Activated T-helper 1 cell treated with anti-CD3 and anti-CD28 coated beads, Interleukin-2, amount 50 U/mL, for 16 hours (primary cell): ENCODE measurements at regions not wholly inside any gene's neighbourhood (a gene's known extent, or its start where the extent isn't known, plus 50 kb on each side); places are given as distances from the start of the nearest gene placed in this dataset.

Experiments used
- DNase-seq, 2 donors: peaks; one replicate each; pipeline ENCODE4 v3.0.0-alpha.2; 2020; ENCODE audit warnings: low read depth in 1 of 2, low spot score in 1 of 2

DNA sequence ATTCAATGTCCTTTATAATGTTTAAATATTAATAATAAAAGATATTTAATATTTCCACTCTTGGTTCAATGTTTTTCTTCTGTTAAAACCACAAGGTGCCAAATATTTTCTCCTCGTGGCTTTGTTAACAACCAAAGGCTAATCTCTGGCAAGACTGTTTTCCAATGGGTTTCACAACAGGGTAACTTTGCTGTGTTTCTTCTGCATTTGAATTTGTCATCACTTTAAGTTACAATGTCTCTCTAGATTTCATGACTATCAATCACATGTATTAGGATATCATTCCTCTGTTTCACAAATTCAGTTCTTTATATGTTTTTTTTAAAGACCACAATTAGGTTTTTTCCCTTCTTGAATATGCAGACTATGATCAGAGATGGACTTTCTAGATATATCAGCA lies 469.8 kb upstream of the ACVR2A start:
- DNase-seq = no peak

DNA sequence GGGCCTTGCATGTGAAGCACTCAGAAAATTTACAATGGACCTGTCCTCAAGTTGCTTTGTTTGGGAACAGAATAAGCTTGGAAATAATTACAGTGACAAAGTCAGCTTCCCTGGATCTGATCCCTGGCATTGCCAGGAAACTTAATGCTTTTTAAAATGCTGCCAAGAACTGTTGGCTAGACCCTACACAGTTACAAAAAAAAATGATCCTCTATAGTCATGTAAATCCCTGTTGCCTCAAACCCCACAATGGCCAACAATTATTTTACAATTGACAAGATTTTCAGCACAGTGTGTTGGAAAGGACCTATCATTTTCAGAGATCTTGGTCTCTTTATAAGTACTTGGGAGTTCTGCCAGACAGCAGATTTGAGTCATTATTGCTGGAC lies 470.4 kb upstream of the ACVR2A start:
- DNase-seq = no peak

DNA sequence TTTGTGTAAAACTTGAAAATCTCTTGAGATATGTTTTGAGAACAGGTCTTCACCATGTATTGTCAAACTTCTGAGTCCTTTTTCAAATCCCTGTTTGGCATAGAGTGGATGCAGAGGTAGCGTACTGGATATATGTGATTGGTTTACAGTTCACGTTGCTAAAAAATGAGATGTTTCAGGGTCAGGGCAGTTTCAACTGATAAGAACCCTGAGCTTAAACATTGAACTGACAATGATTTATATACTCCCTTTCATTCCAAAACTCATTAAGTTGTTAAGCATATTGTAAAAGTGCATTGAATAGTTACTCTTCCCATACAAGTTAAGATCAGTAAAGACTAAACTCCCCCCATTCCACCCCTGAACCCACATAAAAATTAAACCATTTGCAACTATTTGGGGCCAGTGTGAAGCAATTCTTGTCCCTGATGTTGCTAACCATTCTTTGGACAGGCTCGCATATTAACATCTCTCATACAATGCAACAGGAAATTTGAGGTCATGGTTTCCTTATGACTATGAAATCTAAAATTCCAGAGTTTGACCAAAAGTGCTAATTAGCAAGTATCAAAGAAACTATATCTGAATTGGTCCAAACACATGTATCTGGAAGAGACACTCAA lies 470.9 kb upstream of the ACVR2A start:
- no peak for DNase-seq

DNA sequence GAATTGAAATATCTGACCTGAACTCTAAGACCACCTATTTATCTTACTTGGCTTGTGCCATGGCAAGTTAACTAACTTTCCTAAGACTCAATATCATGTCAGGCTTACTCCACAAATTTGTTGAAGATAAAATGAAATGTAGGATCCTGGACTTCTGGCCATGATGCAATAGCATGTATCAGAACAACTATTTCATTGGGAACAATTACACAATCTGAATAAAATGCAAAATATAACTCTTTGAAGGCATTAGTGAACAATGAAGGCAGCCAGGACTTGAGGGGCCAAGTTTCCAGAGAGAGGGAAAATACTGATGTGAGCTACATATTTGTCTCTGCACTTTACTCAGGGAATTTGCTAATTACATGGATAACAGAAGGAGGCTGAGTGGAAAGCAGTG lies 476.5 kb upstream of the ACVR2A start:
- DNase-seq = no peak

DNA sequence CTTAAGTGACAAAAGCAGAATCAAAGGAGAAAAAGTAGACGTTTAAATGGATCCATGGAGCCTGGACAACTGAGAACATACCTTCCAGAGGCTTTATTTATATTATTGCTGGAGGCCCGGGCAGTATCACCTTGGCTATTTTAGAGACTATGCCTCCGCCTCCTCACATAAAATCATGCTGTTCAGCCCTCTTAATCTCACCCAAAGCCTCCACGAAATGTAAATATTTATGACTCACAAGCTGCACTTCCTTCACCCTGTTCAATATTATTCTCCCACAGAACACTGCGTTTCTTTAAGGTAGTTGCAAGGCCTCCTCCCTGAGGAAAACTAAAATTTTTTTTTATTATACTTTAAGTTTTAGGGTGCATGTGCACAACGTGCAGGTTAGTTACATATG lies 478.6 kb upstream of the ACVR2A start:
- DNase-seq = no peak

DNA sequence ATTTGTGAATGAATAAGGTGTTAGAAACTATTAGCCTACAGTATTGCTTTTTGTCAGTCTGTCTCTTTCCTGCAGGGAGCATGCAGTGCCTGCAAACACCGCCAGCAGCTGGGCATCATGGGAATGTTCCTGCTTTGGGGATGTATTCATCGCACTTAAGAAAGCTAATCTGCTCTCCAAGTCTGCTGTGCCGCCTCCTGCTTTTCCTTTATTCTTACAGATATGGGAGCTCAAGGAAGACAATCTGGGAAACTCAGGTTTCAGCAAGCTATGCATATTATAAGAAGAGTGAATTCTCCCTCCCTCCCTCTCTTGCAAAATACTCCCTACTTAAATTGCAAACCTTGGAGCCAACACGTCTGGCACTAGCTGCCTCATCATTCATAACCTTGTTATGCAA lies 479.2 kb upstream of the ACVR2A start:
- DNase-seq = no peak

DNA sequence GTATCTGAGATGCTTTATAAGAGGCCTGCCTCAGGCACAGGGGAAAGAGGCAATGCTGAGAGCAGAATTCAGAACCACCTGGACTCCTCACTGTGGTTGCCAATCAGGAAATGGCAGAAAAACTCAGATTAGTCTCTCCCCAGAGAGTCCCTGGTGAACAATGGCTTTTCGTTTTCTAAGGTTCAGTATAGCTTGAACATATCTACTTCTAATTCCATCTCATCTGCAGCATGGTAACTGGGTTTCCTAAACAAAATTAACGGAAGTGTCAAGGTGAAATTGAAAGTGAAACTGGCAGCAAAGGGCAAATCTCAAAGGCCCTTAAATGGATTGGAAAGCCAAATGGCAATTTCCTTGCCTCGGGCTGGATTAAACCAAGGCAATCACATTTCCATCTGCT lies 480.2 kb upstream of the ACVR2A start:
- DNase-seq = no peak

DNA sequence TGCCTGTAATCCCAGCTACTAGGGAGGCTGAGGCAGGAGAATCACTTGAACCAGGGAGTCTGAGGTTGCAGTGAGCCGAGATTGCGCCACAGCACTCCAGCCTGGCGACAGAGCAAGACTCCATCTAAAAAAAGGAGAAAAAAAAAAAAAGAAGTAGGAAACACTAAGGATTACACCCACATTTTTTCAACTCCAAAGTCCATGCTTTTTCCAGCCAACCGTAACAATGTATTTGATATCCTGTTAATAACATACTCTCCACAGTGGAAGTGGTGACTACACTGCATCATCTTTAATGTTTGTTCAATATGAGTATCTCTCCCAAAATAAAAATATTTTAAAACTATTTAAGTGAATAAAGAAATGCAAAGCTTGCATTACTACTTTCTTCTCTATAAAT lies 481.6 kb upstream of the ACVR2A start:
- DNase-seq = no peak

DNA sequence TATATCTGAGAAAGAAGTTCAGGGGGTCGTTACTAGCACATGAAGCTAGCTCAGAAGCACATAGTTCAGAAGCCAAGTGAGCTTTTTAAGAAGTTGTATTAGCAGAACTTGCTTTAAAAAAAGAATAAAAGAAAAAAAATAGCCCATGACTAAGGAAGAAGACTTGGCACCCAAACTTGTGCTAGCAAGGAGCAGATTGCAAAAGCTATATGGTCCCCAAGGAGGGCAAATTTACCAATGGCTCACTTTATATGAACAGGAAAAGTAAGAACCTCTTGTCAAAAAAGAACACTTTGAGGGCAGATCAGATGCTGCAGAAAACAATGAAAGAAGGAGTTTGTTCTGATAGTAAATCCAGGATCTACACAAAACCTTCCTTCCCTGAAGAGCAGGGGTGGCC lies 486.5 kb upstream of the ACVR2A start:
- no peak for DNase-seq

DNA sequence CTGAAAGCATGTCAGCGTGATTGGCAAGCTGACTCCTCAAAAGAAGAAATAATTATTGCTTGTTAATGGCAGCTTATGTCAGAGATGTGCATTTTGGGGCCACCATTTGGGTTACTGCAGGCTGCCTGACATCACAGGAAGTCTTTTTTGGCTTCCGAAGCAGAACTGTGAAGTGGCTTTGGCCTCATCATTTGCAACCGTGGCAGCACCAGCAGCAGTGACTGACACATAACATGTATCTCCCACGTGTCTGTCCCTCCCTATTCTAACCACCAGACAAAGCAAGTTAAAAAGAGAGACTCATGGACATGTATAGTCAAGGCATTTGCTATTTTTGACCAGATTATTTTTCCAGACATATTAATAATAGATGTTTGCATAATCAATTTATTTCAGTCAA lies 488.7 kb upstream of the ACVR2A start:
- DNase-seq = no peak

DNA sequence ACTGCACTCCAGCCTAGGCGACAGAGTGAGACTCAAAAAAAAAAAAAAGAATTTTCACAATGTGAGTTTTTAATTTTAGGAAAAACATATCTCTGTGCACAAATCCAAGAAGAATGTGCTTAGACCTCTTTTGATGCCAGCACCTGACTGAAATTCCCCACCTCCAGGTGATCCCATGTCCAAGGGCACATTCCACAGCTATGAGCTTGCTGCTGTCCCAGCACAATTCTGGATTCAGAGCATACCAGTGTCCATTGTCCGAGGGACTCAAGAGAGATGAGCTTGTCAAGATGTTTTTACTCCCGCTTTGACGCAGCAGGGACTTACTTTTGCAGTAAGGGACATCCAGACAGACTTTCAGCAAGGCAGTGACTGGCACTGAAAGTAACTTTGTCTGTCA lies 489.1 kb upstream of the ACVR2A start:
- no peak for DNase-seq

DNA sequence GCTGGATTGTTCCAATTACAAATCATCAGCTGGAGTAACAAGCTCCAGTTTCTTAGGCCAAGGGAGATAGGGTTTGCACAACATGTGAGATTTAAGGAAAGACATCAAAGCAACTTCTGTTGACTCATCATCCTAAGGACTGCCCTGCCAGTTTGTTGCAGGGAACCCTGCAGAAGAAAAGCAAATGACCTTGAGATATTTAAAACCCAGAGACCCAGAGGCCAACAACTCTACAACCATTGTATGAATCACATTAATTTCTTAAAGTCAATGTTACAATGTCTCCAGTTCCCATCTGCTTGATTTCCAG lies 491.8 kb upstream of the ACVR2A start:
- DNase-seq = no peak

DNA sequence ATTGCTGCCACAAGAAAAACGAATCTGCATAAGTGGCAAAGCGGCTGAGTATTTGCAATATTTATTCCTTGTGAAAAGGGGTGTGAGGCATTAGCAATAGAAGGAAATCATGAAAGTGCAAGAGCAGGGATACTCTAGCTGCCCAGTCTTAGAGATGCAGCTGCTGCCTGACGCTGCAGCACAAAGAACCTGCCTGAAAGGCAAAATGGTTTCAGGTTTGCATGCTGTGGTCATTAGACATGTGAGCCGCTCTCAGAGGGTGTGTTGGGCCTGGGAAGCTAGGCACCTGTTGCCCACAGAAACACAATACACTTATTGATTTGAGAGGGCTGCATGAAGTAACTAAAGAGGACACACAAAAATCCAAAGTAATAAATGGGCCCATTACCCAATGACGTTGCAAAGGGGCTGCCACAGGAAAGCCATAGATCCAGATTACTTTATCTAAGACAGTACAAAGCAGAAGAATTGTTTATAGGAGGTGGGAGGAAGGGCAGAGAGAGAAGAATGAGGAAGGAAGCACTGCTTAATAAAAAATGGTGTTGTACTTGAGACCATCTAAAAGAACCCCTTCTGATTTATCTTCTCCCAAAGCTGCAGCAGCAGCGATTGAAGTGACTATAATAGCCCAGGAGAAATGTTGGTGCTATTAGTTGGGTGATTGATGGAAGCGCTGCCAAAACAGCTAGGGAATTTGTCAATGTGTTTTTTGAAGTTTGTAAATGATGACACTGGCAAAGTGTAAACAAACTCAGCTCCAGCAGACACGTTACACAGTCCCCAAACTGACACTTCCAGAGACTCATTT lies 492.4 kb upstream of the ACVR2A start:
- no peak for DNase-seq

DNA sequence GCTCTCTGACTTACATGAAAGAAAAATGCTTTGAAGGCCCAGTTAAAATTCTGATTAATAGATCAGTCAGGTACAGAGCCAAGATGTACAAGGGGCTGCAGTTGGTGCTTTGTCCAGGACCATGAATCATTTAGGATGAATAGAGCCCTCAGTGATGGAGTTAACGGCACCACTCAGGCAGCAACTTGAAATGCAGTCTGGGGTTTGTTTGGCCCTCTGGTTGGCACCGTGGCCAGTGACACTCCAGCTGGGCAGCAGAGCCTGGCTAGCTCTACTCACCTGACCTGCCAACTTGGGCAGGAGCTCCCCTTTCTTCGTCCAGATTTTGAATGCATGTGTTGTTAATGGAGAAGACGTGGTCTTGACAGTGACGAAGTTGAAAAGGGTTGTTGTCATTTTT lies 493.0 kb upstream of the ACVR2A start:
- DNase-seq = no peak

DNA sequence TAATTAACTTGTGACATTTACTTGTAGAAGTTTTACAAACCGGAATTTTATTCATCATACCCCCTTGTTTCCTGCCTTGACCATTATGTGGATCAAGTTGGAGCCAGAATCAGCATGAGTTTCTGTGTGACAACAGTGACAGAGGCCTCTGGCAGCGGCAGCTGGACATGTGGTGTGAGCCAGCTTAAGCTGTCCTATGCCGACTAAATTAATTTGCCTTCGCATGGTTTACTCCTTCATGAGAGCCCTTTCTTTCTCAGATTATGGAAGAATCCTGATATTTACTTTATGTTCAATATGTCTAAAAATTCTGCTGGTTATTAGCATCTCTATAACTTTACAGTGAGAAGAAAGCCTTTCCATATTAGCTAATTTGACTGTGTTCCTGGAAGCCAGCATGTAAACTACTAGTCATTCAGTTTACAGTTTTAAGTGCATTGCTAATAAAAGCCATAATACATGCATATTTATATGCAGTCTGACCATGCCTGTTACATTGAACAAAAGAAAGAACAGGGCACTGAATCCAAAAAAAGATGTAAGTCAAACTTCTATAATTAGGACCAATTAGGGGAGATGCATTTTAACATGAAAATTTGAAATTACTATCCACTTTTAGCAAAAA lies 495.8 kb upstream of the ACVR2A start:
- DNase-seq = no peak

DNA sequence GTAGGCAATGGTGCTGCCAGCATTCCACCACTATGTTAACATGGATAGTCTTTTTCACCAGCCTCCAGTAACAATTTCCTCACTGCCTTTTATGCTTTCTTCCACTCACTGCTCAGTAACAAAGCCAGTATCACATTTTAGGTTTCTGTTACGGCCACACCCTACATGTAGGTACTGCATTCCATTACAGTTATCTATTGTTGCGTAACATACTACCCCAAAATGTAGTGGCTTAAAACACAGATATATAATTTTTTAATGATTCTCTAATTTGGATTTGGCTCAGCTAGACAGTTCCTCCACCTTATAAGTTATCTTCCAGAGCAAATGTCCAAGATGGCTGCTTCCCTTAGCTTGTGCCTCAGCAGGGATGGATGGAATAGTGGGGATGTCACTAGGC lies 498.7 kb upstream of the ACVR2A start:
- no peak for DNase-seq

DNA sequence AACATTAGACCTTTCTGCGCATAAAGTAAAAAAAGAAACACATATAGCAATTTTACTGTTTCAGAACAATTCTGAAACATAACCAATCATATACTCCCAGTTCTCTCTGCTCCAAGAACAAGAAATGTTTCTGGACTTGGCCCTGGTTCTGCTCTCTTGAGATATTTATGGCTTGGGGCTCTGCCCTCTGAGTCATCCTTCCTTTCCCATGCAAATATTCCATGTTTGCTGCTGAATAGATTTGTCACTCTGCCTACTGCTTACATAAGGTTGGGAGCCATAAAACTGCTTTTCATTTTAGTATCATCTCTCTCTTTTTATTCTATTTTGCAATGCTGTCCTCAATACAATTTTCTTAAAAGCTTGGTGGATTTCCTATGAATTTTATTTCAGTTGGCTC lies 499.6 kb upstream of the ACVR2A start:
- no peak for DNase-seq

DNA sequence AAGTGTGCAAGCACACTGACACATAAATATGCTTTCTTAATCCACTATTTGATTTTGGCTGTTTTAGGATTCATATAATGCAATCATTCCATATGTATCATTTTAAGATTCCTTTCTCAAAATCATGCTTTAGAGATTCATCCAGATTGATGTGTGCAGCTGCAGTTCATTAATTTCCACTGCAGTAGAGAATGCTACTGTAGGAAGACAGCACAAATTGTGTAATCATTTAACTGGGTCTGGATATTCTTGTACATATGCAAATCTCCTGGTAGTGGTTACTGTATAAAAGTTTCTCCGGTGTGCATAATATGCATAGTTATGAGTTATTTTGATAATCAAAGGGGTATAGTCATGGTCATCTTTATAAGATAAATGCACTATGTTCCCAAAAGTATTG lies 502.5 kb upstream of the ACVR2A start:
- no peak for DNase-seq

DNA sequence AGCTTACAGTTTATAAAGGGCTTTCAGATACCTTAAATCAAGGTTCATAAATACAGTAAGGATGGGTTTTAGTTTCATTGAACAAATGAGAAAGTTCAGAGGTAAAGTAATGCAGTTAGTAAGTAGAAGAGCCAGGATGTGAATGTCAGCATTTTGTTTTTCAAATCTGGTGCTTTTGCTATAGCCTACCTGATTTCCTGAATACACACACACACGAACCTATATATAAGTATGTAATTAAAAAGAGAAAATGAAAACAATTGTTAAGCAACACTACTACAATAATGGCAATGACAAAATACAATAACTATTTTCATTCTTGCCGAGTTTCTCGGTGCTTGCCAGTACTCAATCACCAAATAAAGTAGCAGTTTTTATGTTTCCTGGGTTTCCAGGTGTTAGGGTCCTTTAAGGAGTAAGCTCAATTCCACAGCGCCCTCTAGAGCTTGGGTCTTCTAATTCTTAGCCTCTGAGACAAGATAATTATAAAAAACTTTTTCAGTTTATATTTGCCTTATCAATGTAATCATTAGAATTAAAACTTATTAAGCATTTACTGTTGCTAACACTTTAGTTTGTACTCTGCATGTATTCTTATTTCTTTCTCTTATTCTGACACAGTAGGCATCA lies 512.9 kb upstream of the ACVR2A start:
- no peak for DNase-seq

DNA sequence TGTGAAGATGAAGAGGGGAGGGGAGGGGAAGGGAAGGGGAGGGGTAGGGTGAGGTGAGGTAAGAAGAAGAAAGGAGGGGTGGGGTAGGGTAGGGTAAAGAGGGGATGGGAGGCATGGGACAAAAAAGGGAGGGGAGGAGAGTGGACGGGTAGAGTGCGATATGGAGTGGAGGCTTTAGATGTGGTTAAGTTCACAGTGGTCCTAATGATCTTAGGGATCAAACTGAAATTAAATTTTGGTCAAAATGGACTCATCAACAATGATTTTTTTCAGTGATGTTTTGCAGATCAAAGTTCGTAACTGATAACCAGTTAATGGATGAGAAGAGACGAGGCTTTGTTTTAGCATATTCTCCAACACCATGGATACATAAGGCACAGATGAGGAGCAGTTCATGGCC lies 513.9 kb upstream of the ACVR2A start:
- no peak for DNase-seq

DNA sequence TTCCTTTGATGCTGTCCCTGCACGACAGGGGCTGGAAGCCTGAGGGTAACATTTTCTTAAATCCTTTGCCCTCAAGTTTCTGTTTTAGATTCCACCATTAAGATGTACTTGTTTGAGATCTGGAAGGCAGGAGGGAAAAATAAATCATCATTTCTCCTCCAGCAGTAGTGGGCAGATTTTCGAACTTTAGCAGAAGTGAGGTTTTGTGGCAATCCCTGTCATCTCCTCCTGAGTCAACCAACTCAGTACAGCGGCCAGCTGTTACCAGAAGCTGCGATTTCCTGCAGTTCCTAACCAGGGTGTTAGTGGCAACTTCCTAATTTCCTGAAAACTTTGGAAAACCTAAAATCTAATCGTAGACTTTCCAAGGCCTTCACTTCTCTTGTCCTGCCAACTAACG lies 517.2 kb upstream of the ACVR2A start:
- no peak for DNase-seq

DNA sequence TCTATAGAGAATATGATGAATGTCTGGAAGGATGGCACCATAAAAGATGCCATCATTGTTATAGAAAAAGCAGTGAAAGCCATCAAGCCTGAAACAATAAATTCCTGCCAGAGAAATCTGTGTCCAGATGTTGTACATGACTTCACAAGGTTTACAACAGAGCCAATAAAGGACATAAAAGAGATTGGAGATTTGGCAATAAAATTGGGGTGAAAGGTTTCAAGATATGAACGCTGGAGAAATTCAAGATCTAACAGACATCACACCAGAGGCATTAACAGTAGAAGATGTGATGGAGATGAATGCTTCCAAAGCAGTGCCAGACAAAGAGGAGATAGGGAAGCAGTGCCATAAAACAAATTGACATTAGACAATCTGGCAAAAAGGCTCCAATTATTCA lies 518.8 kb upstream of the ACVR2A start:
- no peak for DNase-seq
